ENCODE measurements at regions not wholly inside any gene's neighbourhood (a gene's known extent, or its start where the extent isn't known, plus 50 kb on each side); places are given as distances from the start of the nearest gene placed in this dataset.

DNA sequence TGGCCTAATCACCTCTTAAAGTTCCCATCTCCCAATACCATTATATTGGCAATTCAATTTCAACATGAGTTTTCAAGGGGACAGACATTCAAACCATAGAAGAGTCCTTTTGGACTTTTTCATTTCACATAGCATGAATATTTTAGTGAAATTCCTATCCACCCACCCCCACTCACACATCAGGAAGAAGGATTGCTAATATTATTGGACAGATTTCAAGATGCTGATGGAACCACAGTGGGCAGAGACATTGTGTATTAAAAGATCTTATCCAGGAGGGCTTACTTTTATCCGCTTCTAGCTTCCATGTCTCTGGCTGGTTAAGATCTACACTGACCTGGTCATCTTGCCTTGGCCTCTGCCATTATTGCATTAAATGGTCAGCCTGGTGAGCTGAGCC, 297.4 kb upstream of the ACVR2A start:
- peak; percentile 42 for DNase-seq

DNA sequence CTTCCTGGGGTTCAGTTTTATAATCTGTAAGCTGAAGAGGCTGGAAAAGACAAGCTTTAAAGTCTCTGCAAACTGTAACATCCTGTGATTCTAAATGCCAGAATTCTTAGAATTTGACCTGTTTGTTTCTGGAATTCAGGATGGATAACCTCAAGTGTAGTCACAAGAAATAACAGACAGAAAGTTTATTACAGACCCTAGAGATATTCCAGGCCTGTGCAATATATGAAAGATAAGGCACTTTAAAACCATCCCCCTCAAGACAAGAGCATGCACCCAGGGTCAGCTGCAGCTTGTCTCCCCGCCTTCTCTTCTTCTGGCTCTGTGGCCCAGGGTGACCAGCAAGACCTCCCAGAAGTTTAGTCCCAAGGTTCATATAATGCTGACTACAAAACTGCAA, 298.7 kb upstream of the ACVR2A start:
- DNase-seq, result no peak

- peak; percentile 30 for DNase-seq
Observed at GRCh38 chr2:147543056-147543455, 301.8 kb upstream of the ACVR2A start.

- DNase-seq, result no peak
Observed at GRCh38 chr2:147542351-147542750, 302.5 kb upstream of the ACVR2A start.

DNA sequence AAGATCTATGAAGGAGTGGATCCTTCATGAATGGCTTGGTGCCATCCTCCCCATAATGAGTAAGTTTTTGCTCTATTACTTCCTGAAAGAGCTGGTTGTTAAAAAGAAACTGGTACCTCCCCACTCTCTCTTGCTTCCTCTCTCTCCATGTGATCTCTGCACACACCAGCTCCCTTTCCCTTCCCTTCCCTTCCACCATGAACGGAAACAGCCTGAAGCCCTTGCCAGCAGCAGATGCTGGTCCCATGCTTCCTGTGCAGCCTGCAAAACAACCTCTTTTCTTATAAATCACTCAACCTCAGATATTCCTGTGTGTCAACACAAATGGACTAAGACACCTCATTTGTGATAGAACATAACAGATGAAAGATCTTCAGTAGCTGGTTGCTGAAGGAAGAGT, 303.5 kb upstream of the ACVR2A start:
- DNase-seq, result no peak

- DNase-seq, result no peak
Observed at GRCh38 chr2:147538821-147539220, 306.0 kb upstream of the ACVR2A start.

DNA sequence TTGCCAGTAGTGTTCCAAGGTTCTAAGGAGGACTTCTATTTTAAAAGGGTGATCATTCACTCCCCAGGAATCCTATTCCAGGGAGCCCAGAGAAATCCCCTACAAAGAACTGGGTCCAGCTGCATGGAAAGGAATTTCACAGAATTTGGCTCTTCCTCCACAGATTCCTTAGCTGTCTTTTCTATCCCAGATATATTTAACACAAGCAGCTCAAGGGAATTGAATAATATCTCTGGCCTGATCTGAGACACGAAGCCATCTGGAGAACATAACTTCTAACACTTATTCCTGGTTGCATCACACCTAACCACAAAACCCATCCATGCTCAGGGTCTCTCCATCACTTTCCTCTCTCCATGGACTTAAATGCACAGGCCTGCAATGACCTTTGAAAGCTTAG, 306.7 kb upstream of the ACVR2A start:
- DNase-seq, result peak; percentile 52

DNA sequence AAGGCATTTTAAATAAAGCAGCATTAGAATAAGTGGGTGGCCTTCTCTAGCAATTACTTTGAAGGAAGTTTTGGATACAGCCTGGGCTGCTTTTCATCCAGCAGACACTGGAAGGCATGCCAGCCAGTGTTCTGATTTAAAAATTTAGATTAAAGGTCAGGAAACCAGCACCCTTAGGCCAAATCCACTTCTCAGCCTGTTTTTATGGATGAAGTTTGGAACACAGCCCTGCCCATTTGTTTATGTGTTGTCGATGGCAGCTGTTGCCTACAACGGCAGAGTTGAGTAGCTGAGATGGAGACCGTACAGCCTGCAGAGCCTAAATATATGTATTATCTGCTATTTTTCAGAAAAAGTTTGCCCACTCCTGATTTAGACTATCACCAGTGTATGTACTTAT, 313.6 kb upstream of the ACVR2A start:
- no peak for DNase-seq

DNA sequence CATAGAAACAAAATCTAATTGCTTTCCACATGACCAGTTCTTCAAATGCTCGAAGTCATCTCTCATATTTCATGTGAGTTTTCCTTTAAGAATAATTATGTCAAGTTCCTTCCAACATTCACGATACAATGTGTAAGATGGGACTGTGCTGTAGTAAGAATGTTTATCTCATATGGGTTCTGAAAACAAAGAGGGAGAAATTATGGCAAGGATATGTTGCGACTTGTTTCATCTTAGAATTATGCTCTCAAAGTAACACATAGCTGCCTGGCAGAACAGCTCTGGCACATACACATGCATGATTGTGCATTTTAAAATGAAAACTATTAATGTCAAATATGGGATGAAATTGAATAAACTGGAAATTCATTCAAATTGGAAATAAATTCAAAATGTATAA, 314.8 kb upstream of the ACVR2A start:
- DNase-seq, result no peak

DNA sequence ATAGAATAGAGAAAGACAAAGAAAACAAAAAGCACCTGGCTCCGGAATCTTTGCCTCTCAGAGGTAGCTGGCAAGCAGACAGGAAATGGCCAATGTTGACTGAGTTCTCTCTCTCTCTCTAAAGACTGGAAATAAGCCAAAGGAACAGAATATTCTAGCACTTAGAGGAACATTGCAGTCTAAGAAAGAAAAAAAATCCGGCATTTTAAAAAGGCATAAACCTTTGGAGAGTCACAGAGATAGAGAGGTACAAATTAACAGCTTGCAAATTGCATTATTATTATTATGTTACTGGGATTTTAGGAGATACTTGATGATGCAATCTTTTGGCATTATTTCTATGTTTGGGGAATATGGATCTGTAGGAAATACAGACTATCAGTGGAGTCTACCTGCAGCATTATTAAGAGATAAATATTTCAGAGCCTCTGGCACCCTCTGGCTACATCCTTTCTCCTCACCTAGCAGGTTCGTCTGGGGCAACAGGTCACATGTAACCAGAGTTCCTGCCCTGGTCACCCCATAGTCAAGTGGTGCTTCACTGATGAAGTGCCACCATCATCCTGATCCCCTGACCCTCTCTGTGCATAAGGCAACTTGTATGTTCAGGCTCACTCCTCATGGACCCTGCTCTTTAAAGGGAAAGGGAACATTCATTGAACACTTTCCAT, 318.9 kb upstream of the ACVR2A start:
- DNase-seq, result no peak

DNA sequence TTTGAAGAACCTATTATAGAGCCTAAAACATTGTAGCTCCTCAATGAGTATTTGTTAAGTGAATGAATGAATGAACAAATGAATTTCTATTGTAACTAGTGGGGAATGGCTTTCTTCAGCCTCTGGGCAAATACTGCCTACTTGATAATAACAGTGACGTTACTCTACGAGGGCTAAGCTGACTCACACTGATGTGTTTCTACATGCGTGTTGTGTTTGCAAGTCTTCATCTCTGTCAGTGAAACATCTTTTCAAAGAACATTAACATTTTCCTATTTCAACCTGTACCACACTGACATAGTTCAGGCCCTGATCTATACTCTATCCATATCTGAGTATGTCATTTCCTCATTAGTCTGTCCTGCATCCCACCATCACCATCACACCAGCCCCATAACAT, 319.9 kb upstream of the ACVR2A start:
- DNase-seq, result no peak

DNA sequence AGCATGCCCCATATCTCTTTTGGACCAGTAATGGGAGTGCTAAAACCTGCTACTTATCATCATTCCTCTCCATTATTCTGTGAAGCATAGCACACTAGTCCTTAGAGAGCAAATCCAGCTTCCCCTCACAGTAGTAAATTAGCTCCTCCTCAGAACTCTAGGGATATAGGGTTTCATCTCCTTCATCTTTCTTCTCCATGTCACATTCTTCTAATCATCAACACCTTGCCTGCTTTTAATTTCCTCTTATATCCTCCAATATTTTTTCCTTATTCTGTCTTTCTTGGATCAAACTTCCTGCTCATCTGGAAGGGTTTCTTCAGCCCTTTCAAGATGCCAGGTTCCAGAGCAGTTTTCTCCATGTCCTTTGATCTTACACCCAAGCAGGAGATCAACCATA, 321.4 kb upstream of the ACVR2A start:
- no peak for DNase-seq

DNA sequence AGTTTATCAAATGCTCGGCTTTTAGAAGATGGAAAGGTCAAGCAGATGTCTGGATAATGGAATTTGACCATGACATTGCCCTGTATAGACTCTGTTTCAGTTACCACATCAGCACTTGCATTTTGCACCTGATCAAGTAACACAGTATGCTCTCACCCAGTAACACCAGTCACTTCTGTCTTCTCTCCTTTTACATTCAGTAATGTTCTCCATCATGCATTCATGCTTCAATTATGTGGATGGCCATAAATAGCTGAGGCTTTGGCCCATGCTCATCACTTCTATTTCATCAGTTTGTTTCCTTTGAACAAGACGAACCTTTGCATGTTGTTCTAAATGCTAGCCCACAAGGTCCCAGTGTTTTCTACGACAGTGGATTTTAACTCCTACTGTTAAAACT, 322.9 kb upstream of the ACVR2A start:
- DNase-seq, result no peak

- DNase-seq, result no peak
Observed at GRCh38 chr2:147520817-147521216, 324.0 kb upstream of the ACVR2A start.

- no peak for DNase-seq
Observed at GRCh38 chr2:147519178-147519577, 325.7 kb upstream of the ACVR2A start.

DNA sequence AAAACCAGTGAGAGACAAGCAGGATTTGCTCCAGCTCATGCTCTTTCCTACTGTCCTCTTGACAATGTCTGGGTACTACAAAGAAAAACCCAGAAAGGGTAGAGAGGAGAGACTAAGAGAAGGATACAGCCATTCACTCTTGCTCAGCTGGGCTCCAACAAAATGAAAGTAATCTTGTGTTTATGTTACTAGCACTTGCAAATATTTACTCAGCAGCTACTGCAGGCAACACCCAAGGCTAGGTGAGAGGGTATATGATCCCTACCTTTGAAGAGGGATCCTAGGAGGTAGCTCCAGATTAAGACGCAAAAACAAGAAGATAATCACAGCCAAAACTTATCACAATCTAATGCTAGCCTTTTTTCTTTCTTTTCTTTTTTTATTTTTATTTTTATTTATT, 329.6 kb upstream of the ACVR2A start:
- no peak for DNase-seq

GRCh38 chr2:147512206-147512605, 332.6 kb upstream of the ACVR2A start:
- DNase-seq, result no peak

DNA sequence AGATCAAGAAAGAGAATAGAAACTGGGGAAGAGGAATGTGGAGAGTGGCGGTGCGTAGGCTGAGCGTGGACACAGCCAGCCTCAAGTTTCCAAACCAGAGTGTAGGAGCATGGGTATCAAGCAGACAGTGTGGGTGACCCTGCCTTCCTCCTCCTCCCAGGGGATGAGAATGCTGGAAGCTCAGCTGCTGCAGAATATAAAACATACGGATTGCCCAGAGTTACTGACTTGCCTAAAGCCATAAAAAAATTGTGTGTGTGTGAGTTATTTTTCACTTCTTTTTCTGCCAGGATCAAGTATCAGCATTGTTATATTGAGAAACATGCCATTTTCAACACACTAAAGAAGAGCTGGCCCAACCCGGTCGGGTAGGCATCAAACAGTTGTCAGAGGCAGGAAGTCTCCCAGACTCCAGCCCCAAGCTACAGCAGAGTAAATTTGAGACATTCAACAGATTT, 333.3 kb upstream of the ACVR2A start:
- peak; percentile 13 for DNase-seq

- no peak for DNase-seq
Observed at GRCh38 chr2:147509821-147510220, 335.0 kb upstream of the ACVR2A start.

DNA sequence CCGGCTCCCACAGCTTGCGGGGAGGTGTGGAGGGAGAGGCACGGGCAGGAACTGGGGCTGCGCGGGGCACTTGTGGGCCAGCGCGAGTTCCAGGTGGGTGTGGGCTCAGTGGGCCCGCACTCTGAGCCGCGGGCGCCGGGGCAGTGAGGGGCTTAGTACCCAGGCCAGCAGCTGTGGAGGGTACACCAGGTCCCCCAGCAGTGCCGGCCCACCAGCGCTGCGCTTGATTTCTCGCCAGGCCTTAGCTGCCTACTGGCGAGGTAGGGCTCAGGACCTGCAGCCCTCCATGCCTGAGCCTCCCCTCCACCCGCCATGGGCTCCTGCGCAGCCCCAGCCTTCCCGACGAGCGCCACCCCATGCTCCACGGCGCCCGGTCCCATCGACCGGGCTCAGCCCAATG, 337.9 kb upstream of the ACVR2A start:
- no peak for DNase-seq

DNA sequence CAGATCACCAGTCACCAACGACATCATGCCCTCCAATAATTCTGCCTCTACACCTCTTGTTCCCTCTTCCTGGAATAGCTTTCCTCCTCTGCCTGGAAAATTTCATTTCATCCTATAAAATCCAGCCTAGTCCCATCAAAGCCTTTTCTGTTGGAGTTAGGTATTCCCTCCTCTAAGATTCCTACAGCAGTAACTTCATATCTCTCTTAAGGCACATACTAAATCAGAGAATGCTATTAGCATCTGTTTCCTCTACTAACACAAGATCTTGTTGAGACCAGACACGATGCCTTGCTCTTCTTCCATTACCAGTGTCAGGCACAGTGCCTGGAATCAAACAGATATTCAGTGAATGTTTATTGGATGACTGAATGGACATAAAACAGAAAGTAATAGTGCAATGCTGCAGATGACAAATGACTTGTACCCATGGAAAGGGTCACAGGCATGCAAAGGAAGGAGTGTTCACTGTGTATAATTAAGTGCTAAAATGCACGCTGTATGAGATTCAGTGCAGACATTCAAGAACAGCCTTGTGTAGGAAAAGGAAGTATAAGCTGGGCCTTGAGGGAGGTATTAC, 342.0 kb upstream of the ACVR2A start:
- DNase-seq, result no peak

DNA sequence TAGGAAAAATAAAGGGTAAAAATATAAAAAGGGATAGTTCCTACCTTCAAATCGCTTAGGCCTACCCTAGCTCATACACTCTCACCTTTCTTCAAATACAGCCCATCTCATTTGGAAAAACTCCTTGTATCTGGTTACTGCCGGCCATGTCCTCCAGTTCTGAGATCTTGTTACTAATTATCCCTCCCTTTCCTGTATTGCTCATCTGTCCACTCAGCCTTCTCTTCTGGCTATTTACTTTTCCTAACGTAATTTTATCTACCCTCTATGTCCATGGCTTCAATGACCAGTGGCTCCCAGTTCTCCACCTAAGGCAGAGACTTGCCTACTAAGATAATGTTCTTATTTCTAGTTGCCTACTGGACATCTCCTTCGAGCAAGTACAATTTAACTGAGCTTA, 342.9 kb upstream of the ACVR2A start:
- no peak for DNase-seq

- no peak for DNase-seq
Observed at GRCh38 chr2:147500819-147501395, 343.9 kb upstream of the ACVR2A start.

GRCh38 chr2:147500229-147500628, 344.6 kb upstream of the ACVR2A start:
- DNase-seq, result no peak

GRCh38 chr2:147499785-147500184, 345.0 kb upstream of the ACVR2A start:
- DNase-seq, result no peak

Data from EL (cell line).